Liver (tissue), 8 donors: ENCODE measurements at regions not wholly inside any gene's neighbourhood (a gene's known extent, or its start where the extent isn't known, plus 50 kb on each side); places are given as distances from the start of the nearest gene placed in this dataset.

ENCODE experiments used
- DNase-seq: peaks from one replicate; pipeline ENCODE4 v3.0.0-alpha.2; 2017; ENCODE audit warnings: low spot score
- H3K27ac ChIP-seq, 2 donors: one replicate each; pipeline ENCODE4 v1.7.0; 2013; ENCODE audit warnings: inconsistent platforms in 2 of 2, low read length in 2 of 2, control low read depth in 1 of 2, low read depth in 1 of 2, mild to moderate bottlenecking in 1 of 2
- H3K27me3 ChIP-seq, 4 donors: one replicate each; pipeline versions ENCODE4 v1.6.1 to v1.7.0; 2013; ENCODE audit warnings: low read length in 3 of 4, inconsistent platforms in 1 of 4, mild to moderate bottlenecking in 1 of 4, moderate library complexity in 1 of 4; ENCODE audit not compliant: control insufficient read depth in 4 of 4, insufficient read depth in 4 of 4
- H3K36me3 ChIP-seq, 4 donors: one replicate each; pipeline versions ENCODE4 v1.6.1 to v1.7.0; 2013; ENCODE audit warnings: low read length in 3 of 4, mild to moderate bottlenecking in 3 of 4, low read depth in 1 of 4, moderate library complexity in 1 of 4; ENCODE audit not compliant: control insufficient read depth in 4 of 4, insufficient read depth in 3 of 4
- H3K4me1 ChIP-seq, 4 donors: one replicate each; pipeline versions ENCODE4 v1.6.1 to v1.7.0; 2013; ENCODE audit warnings: low read length in 3 of 4, mild to moderate bottlenecking in 3 of 4, moderate library complexity in 1 of 4; ENCODE audit not compliant: control insufficient read depth in 4 of 4, insufficient read depth in 4 of 4
- H3K4me3 ChIP-seq, 3 donors: one replicate each; pipeline versions ENCODE4 v1.6.1 to v1.7.0; 2013; ENCODE audit warnings: low read length in 3 of 3, control low read depth in 1 of 3, low read depth in 1 of 3, mild to moderate bottlenecking in 1 of 3
- H3K9ac ChIP-seq, 2 donors: one replicate each; pipeline ENCODE4 v1.7.0; 2013; ENCODE audit warnings: low read length in 2 of 2, mild to moderate bottlenecking in 2 of 2, moderate library complexity in 2 of 2, control low read depth in 1 of 2, low read depth in 1 of 2
- H3K9me3 ChIP-seq, 4 donors: one replicate each; pipeline versions ENCODE4 v1.6.1 to v1.7.0; 2013; ENCODE audit warnings: low read length in 3 of 4; ENCODE audit not compliant: control insufficient read depth in 4 of 4
- ATF3 ChIP-seq: IDR thresholded peaks from 2 replicates; pipeline ENCODE4 v1.6.1; 2016; ENCODE audit warnings: antibody characterized with exemption
- CTCF ChIP-seq: fragments of 150-350 bp; IDR thresholded peaks from 2 replicates; pipeline ENCODE4 v1.5.1; 2017; ENCODE audit warnings: improper control_type of control experiment, low read depth, low read length; ENCODE audit not compliant: missing input control
- FOXA1 ChIP-seq: IDR thresholded peaks from 2 replicates; pipeline ENCODE4 v1.6.1; 2016; ENCODE audit warnings: antibody characterized with exemption
- GABPA ChIP-seq, 2 donors: IDR thresholded peaks in 1 of 2; conservative IDR thresholded peaks in 1 of 2; 2 replicates each; pipeline ENCODE4 v1.6.1; 2016; ENCODE audit warnings: antibody characterized with exemption in 2 of 2, mild to moderate bottlenecking in 1 of 2, moderate library complexity in 1 of 2
- HNF4A ChIP-seq, 2 donors: conservative IDR thresholded peaks; 2 replicates each; pipeline ENCODE4 v1.6.1; 2016; ENCODE audit warnings: antibody characterized with exemption in 2 of 2, mild to moderate bottlenecking in 2 of 2
- JUND ChIP-seq, 2 donors: IDR thresholded peaks; 2 replicates each; pipeline ENCODE4 v1.6.1; 2016; ENCODE audit warnings: antibody characterized with exemption in 2 of 2
- NR2F2 ChIP-seq: IDR thresholded peaks from 2 replicates; pipeline ENCODE4 v1.6.1; 2016; ENCODE audit warnings: antibody characterized with exemption
- RAD21 ChIP-seq, 2 donors: IDR thresholded peaks; 2 replicates each; pipeline ENCODE4 v1.6.1; 2016; ENCODE audit warnings: antibody characterized with exemption in 2 of 2, mild to moderate bottlenecking in 2 of 2
- YY1 ChIP-seq: IDR thresholded peaks from 2 replicates; pipeline ENCODE4 v1.6.1; 2016; ENCODE audit warnings: antibody characterized with exemption, mild to moderate bottlenecking
- WGBS: extraction: QIAGEN DNeasy Blood & Tissue Kit; methylation state at CpG from one replicate; pipeline ENCODE4 v1.1.7; 2013; 5-methylcytosine and 5-hydroxymethylcytosine counted together
- TF ChIP-seq, protein P1 (sequence below): IDR thresholded peaks from 2 replicates; pipeline ENCODE4 v1.6.1; 2016; ENCODE audit warnings: antibody characterized with exemption, mild to moderate bottlenecking
- TF ChIP-seq, protein P2 (sequence below): IDR thresholded peaks from 2 replicates; pipeline ENCODE4 v1.6.1; 2016; ENCODE audit warnings: antibody characterized with exemption
- donor health status: healthy.
- donor health status: healthy.
- donor health status: healthy.
- donor health status: healthy.
- donor health status: healthy.

DNA sequence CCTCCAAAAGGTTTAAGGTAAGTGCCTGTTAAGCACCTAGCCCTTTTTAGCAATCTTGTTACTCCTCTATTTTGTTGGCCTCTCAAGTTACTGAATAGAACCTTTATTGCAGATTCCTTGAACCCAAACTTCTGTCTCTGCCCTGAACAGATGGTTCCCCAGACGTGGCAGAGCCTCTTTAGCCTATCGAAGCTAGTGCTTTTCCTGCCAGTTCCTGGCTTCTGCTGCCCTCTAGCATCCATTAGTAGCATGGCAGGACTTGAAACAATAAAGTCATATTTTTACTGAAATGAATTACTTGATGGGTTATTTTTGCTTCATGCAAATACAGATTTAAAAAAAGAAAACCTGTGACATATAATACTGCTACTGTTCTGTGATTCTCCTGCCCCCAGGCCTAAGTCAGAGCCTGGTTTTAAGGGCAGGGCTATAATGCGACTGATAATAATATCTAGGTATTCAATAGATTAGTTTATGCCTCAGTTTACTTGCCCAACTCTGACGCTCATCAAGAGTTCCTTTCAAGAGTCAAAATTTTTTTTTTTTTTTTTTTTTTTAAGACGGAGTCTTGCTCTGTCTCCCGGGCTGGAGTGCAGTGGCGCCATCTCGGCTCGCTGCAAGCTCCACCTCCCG is 84.3 kb upstream of the PHF14 start:
- WGBS: 68% methylated on average over 10 of the region's 10 CpGs

GRCh38 chr7:10908600-10908999 is 65.1 kb upstream of the PHF14 start:
- H3K27me3 ChIP-seq: no peaks in the 10 kb centered on the region
- H3K4me3 ChIP-seq: no peak overlapping the region
- DNase-seq: no peak
- no peaks in the 10 kb centered on the region for H3K4me1 ChIP-seq
- WGBS: 60% methylated on average over 9 of the region's 9 CpGs
- H3K27ac ChIP-seq: no peak overlapping the region
- peaks cover 0 to 7% (median 5%) of the 10 kb centered on the region in 4 donors for H3K9me3 ChIP-seq
- TF ChIP-seq RAD21 (IDR thresholded peaks at IDR 0.05) (no peak), FOXA1 (no peak), GABPA (IDR thresholded peaks at IDR 0.05 in 1 of 2, conservative IDR thresholded peaks at IDR 0.05 in 1 of 2) (no peak), JUND (IDR thresholded peaks at IDR 0.05) (no peak), NR2F2 (no peak), CTCF (no peak), HNF4A (conservative IDR thresholded peaks at IDR 0.05) (no peak), YY1 (no peak), ATF3 (no peak)
- TF ChIP-seq, protein P1, sequence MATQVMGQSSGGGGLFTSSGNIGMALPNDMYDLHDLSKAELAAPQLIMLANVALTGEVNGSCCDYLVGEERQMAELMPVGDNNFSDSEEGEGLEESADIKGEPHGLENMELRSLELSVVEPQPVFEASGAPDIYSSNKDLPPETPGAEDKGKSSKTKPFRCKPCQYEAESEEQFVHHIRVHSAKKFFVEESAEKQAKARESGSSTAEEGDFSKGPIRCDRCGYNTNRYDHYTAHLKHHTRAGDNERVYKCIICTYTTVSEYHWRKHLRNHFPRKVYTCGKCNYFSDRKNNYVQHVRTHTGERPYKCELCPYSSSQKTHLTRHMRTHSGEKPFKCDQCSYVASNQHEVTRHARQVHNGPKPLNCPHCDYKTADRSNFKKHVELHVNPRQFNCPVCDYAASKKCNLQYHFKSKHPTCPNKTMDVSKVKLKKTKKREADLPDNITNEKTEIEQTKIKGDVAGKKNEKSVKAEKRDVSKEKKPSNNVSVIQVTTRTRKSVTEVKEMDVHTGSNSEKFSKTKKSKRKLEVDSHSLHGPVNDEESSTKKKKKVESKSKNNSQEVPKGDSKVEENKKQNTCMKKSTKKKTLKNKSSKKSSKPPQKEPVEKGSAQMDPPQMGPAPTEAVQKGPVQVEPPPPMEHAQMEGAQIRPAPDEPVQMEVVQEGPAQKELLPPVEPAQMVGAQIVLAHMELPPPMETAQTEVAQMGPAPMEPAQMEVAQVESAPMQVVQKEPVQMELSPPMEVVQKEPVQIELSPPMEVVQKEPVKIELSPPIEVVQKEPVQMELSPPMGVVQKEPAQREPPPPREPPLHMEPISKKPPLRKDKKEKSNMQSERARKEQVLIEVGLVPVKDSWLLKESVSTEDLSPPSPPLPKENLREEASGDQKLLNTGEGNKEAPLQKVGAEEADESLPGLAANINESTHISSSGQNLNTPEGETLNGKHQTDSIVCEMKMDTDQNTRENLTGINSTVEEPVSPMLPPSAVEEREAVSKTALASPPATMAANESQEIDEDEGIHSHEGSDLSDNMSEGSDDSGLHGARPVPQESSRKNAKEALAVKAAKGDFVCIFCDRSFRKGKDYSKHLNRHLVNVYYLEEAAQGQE: no peak
- TF ChIP-seq, protein P2, sequence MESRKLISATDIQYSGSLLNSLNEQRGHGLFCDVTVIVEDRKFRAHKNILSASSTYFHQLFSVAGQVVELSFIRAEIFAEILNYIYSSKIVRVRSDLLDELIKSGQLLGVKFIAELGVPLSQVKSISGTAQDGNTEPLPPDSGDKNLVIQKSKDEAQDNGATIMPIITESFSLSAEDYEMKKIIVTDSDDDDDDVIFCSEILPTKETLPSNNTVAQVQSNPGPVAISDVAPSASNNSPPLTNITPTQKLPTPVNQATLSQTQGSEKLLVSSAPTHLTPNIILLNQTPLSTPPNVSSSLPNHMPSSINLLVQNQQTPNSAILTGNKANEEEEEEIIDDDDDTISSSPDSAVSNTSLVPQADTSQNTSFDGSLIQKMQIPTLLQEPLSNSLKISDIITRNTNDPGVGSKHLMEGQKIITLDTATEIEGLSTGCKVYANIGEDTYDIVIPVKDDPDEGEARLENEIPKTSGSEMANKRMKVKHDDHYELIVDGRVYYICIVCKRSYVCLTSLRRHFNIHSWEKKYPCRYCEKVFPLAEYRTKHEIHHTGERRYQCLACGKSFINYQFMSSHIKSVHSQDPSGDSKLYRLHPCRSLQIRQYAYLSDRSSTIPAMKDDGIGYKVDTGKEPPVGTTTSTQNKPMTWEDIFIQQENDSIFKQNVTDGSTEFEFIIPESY: no peak
- H3K36me3 ChIP-seq: no peaks in the 10 kb centered on the region
- H3K9ac ChIP-seq: no peak overlapping the region

More for the DNA sequence above, 84.3 kb upstream of the PHF14 start:
- no peak overlapping the region for H3K4me3 ChIP-seq
- TF ChIP-seq RAD21 (IDR thresholded peaks at IDR 0.05): peak; percentile 86 to 90
- peak; percentile 72 for TF ChIP-seq CTCF
- TF ChIP-seq HNF4A (conservative IDR thresholded peaks at IDR 0.05): no peak
- no peaks in the 10 kb centered on the region for H3K36me3 ChIP-seq
- H3K27me3 ChIP-seq: no peaks in the 10 kb centered on the region
- no peak overlapping the region for H3K27ac ChIP-seq
- no peaks in the 10 kb centered on the region for H3K4me1 ChIP-seq
- DNase-seq: no peak
- no peaks in the 10 kb centered on the region for H3K9me3 ChIP-seq
- H3K9ac ChIP-seq: no peak overlapping the region
